HFF-Myc (cell line): ENCODE measurements at regions not wholly inside any gene's neighbourhood (a gene's known extent, or its start where the extent isn't known, plus 50 kb on each side); places are given as distances from the start of the nearest gene placed in this dataset.
"Not testable (repeated sequence)": the region's sequence is repeated elsewhere in the genome, so short reads cannot be mapped to it uniquely, and the experiment has no call there.

Experiments used
- DNase-seq: peaks from one replicate; pipeline ENCODE4 v3.0.0-alpha.2; 2011; ENCODE audit warnings: low read depth; ENCODE audit errors: extremely low read depth
- H3K4me3 ChIP-seq: replicated peaks from 2 replicates; pipeline ENCODE4 v1.5.1; 2011; ENCODE audit warnings: low read depth, mild to moderate bottlenecking, control low read depth, low read length
- CTCF ChIP-seq: IDR thresholded peaks from 2 replicates; pipeline ENCODE4 v1.5.1; 2012; ENCODE audit warnings: mild to moderate bottlenecking, low read depth, low read length, control low read depth; ENCODE audit errors: missing control alignments

GRCh38 chr17:20848869-20849443 lies 193.9 kb downstream of the USP22 start:
- peak; percentile 31 for TF ChIP-seq CTCF
- H3K4me3 ChIP-seq, DNase-seq: not testable (repeated sequence)

GRCh38 chr17:20851591-20852238 lies 191.1 kb downstream of the USP22 start:
- H3K4me3 ChIP-seq, DNase-seq: not testable (repeated sequence)

- no peak for DNase-seq
- H3K4me3 ChIP-seq, result no peak overlapping the region
- no peak for TF ChIP-seq CTCF
Measured at GRCh38 chr17:20852239-20852989, 190.4 kb downstream of the USP22 start.

- no peak for TF ChIP-seq CTCF
- H3K4me3 ChIP-seq, result no peak overlapping the region
- no peak for DNase-seq
Measured at GRCh38 chr17:20852990-20853370, 189.8 kb downstream of the USP22 start.

- not testable (repeated sequence) for H3K4me3 ChIP-seq, DNase-seq
Measured at GRCh38 chr17:20855910-20856470, 186.8 kb downstream of the USP22 start.

GRCh38 chr17:20866444-20867209 lies 176.2 kb downstream of the USP22 start:
- not testable (repeated sequence) for DNase-seq, H3K4me3 ChIP-seq

GRCh38 chr17:20867436-20867937 lies 175.3 kb downstream of the USP22 start:
- not testable (repeated sequence) for DNase-seq, H3K4me3 ChIP-seq

- not testable (repeated sequence) for H3K4me3 ChIP-seq
Measured at GRCh38 chr17:20867938-20868661, 174.7 kb downstream of the USP22 start.

GRCh38 chr17:20868662-20869007 lies 174.2 kb downstream of the USP22 start:
- H3K4me3 ChIP-seq, DNase-seq: not testable (repeated sequence)

More at GRCh38 chr17:20867938-20868661, 174.7 kb downstream of the USP22 start:
- not testable (repeated sequence) for DNase-seq

- not testable (repeated sequence) for DNase-seq, H3K4me3 ChIP-seq
Measured at GRCh38 chr17:20873173-20873572, 169.6 kb downstream of the USP22 start.

GRCh38 chr17:20873688-20874328 lies 169.0 kb downstream of the USP22 start:
- not testable (repeated sequence) for DNase-seq, H3K4me3 ChIP-seq

GRCh38 chr17:20877384-20877783 lies 165.4 kb downstream of the USP22 start:
- not testable (repeated sequence) for DNase-seq, H3K4me3 ChIP-seq
